Activated CD4-positive, CD25-positive, alpha-beta regulatory T cell (primary cell): ENCODE measurements at regions not wholly inside any gene's neighbourhood (a gene's known extent, or its start where the extent isn't known, plus 50 kb on each side); places are given as distances from the start of the nearest gene placed in this dataset.

Source experiments
- DNase-seq, 4 experiments: peaks; one replicate each; lab custom pipeline; 2025; lab: John Stamatoyannopoulos, UW

DNA sequence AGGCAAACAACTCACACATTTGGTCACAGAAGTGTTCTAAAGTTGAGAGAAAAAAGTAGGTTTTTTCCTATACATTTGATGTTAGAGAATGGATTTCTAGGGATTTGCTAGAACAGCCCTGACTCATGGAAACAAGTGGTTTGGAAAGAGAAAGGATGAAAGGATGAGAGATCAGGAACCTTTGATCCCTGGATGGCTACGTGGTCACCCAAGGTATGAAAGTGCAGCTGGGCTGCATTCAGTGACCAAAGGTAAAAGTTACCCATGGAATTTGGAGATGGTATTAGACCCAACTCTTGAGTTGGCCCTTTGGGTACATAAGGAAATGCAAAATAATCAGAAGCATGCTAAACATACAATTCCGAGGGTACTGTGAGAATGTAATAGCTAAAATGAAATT is 61.3 kb upstream of the SPIN1 start:
- DNase-seq = no peak

DNA sequence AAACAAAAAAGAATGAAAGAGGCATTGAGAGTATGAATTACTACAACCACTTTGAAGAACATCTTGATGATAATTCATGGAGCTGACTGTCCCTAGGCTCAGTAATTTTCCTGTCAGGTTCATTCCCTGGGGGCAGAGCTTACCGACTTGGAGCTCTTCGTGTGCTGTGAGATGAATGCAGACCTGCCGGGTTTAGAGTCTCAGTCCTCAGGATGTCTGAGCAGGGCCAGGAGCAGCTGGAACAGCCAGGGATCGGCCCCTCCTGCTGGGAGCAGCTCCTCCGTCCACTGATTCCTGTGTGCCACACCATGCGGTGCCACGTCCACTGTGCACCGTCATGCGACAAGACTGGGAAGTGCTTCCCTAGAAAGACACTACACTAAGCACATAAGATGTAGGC is 62.2 kb upstream of the SPIN1 start:
- no peak for DNase-seq

DNA sequence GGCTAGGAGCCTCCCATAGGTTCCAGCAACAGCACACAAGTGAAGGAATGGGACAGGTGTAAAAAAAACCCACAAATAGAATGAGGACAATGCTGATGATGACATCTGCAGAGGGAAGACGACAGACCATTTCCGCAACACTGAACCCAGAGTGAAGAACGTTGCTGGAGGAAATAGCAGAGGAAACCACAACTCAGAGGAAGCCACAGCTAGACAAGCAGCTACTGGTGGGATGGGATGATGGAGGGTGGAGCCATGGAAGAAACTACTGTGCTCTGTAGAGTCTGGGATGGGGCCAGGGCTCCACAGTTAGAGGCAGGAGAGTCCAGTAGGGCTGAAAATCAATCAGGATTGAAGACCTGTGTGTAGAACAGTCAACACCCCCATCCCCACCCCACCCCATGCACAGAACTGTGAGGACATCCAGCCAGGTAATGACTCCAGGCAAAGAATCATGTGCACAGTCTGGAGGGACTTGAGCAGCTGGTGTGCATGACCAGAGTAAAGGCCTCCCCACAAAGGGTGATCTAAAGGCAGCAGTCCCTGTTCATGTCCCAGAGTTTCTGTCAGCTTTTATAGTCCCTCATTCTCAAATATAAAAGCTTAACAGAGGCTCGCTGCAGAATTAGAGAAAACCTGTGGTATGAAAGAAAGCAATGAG is 65.2 kb upstream of the SPIN1 start:
- DNase-seq = peak in 1 of 4 experiments; percentile 9

DNA sequence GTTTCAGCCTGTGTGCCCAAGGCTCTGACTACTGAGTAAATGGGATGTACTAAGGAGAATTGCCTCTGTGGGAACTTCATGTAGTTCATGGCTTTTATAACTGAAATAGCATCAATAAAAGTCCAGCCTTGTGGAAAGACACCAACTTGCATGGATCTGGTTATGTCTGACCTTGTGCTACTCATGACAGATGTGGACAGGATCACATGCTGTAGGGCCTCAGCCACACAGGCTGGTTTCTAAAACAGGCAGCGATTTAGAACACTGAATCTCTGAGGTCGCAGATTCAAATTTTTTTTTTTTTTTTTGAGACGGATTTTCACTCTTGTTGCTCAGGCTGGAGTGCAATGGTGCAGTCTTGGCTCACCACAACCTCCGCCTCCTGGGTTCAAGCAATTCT is 66.5 kb upstream of the SPIN1 start:
- no peak for DNase-seq

DNA sequence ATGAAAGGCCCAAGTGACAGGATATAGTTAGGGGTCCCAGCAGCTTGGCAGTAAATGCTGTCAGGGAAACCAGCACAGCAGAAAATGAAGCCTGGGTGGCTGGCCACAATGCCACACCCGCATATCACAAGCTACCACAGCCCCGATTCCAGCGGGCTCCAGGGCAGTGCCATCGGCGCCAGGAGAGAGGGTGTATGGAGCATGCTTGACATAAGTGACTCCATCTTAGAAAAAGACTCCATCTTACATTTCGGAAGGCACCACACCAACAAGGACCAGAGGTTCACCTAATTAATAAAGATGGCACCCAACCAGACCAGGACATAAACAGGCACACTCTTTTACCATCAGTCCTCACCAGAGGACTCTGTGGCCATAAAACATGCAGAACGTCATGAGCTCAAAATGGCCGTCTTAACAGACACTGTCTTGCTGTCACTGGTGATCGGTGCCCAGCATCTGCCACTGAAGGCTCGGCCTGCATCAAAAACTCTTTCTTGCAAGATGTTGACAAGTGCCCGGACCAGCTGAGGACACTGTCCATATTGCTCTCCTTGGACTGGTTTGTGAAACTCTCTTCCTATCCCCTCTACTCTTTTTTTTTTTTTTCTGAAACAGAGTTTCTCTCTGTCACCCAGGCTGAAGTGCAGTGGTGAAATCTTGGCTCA is 67.4 kb upstream of the SPIN1 start:
- no peak for DNase-seq

DNA sequence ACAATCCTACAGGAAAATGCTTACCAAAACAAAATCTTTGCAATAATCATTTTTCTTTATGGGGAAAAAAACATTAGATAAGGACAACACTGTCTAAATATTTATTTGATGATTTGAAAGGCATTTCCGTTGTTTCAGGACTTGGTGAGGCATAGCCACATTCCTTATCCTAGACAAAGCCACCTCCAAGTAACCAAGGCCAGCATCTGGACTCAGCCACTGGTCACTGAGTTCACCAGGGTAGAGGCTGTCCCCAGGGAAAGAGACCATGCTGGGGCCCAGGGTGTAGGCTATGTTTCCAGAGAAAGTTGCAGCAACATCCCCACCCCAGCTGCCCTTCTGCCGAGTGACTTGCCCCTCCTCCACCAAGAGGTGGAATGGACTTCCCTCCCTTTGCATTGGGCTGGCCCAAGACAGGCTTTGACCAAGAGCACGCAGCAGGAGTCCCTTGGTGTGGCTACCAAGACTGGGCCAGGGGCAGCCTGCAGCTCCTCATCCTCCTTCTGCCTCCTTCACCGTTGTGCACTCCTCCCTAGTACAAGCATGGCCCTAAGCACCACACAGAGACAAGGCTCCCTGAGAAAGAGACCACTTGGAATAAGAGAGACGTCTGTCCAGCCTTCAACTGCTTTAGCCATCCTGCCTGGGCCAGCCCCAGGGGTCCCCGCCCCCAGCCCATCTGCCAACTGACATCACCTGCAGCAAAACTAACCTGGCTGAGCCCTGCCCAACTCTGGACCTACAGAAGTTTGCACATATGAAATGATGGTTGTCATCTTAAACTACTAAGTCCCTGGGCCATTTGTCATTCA is 68.1 kb upstream of the SPIN1 start:
- no peak for DNase-seq

DNA sequence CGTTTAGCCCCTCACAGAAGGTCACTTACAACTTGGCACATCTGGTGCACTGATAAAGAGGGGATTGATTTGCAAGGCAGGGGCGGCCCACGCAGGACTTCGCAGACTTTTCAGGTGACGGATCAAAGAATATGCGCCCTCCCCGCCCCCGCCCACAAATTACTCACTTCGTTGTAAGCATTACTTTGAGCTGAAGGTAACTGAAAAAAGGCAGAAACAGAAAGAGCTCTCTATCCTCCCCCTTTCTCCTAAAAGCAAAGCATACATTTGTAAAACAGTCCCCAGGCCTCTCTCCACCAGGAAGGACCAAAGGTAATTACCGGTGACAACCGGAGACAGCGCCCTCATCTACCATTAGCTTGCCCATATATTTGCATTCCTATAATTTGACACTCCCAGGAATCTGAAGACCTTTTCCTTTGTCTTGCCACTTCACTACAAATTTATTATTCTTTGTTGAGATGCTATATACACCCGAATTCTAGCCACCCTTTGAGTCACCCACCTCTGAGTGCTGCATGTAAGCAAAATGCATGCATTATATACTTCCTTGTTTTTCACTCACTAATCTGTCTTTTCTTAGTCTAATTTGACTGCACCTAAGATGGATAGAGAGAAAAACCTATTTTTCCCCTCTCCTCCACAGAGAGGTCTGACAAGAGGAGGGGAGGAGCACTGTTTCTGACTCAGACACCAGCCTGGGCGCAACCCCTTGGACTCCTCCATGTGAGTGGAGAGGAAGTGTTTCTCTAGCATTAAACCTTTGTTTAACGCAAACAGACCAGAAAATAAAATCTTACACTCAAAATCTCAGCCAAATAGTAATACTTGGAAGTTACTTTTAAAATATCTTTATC is 74.7 kb upstream of the SPIN1 start:
- DNase-seq = peak in 2 of 4 experiments; percentile 13 to 36

DNA sequence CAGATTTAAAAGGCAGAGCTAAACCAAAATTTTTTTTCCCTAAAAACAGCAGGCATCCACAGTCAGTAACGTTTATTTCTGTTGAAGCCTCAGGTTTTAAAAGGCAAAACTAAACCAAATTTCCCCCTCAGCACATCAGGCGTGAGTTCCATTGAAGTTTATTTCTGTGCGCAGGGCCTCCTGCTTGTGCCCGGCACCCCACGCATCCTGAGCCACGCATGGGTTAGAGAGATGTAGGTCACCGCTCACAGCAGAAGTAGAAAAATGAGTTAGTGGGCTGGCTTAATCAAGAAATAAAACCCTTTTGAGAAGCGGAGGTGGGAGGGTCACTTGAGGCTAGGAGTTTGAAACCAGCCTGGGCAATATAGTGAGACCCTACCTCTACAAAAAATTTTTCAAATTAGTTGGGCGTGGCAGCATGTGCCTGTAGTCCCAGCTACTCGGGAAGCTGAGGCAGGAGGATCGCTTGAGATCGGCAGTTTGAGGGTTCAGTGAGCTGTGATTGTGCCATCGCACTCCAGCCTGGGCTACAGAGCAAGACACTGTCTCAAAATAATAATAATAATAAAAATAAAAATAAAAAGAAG is 75.6 kb upstream of the SPIN1 start:
- DNase-seq = no peak

DNA sequence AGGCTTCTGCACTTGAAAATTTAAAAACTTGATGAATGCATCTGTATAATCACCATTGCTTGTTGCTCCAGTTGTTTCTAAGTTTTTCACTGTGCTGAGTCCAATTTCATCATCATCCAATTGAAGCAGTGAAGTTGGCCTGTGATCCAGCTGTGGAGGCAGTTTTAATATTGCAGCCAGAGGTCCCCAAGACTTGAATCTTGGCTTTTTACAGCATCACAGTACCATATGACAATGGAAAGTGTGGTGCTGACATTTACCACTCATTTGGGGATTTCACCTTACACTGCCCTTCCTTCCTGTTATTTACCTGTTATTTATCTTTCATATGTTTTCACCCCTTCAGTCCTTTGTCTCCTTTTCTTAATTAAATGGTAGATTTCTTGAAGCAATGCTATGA is 76.2 kb upstream of the SPIN1 start:
- DNase-seq = no peak

DNA sequence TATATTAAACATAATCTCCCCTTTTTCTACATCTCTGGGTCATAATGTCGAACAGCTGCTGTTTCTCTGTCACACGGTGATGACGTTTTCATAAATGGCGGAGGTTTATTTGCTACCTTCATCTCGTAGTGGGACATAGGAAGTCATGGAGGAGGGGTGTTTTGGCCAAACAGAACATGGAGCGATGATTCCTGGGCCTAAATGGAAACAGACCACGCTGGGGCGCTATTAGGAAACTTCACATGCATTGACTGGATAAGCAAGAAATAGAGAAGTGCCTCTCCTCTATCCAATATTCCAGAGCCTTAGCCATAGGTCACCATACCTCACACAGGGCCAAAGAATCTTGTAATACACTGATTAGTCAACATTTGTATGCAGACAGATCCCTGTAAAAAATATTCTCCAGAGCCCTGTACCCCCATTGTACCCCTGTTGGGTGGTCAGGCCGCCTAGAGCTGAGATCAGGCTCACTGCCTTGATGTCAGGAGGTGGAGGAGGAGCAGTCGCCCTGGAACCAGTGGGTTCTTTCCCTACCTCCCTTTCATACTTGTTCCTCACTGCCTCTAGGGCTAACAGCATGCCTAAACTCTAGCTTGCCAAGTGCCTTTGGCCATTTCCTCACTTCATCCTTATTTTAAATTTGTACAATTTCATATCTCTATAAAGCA is 77.8 kb upstream of the SPIN1 start:
- no peak for DNase-seq

DNA sequence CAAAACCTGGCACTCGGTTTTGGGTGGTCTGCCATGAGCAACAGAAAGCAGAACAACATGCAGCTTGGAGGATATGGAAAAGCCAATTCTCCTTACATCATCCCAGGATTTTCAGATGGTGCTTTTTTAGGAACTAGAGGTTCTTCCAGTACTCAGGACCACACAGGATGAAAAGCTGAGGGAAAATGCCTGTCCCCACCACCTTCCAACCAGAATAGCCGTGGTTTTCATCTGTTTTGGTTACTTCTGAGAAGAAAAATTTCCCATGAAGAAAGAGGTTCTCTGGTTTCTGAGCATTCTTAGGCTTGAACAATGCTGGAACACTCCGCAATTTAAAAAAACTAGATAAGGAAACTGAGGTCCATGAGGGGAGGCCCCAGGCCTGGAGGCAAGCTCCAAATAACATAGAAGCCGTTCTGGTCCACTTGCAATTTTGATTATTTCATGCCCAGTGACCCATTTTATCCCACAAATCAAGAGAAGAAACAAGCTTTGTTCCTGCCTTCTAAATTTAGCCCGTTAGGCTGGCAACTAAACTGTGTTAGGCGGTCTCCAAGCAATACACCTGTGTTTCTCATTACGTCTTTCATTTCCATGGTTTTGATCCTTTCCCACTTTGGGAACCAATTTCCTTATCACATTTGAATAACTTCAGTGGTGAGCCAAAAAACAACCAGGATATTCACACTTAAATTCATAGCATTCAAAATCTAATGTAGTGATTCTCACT is 79.2 kb upstream of the SPIN1 start:
- DNase-seq = no peak

DNA sequence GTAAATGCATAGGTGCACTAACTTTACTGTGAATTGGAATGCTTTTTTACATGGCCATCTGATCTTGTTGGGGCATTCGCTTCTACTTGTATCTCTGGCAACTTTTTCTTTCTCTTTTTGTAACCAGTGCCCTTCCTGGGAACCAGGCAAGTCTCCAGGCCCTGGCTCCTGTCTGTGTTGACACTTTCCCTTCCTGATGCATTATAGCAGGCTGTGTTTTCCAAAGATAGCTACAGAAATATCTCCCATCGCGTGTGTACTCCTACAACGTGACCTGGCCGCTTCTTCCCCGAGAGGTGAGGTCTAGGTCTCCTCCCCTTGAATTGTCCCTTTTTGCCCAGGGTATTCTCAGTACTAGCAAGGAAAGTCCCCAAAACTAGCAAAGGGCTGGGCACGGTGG is 81.1 kb upstream of the SPIN1 start:
- DNase-seq = no peak

DNA sequence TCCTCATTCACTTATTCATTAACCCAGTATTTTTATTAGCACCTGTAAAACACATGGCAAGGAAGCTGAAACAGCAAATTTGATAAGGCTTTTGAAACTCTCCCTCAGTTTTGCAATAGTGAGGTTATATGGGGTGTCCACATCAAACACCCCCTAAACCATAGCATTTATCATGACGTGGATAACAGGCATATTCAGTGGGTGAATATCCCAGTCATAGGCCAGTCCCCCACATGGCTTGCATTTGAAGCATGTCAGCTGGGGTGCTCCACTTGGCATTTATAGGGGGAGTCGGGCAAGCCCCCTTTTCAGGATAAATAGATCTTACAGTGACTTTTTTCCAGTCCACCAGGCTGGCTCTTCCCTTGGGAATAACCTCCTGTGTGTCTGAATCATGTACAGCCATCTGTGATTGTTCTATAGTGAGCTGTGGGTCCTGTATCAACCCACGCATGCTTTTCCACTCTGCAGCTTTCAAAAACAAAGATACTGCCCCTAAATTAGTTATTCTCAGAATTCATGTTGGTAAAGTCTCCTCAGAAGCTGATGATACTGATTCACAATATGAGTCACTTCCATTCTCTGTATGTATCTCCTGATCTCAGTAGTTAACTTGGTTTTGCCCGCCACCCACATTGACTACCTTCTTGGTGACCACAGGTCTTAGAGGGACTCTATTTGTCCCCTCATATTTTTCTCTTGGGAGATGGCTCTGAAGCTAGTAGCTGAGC is 84.4 kb upstream of the SPIN1 start:
- peak in 1 of 4 experiments; percentile 25 for DNase-seq

DNA sequence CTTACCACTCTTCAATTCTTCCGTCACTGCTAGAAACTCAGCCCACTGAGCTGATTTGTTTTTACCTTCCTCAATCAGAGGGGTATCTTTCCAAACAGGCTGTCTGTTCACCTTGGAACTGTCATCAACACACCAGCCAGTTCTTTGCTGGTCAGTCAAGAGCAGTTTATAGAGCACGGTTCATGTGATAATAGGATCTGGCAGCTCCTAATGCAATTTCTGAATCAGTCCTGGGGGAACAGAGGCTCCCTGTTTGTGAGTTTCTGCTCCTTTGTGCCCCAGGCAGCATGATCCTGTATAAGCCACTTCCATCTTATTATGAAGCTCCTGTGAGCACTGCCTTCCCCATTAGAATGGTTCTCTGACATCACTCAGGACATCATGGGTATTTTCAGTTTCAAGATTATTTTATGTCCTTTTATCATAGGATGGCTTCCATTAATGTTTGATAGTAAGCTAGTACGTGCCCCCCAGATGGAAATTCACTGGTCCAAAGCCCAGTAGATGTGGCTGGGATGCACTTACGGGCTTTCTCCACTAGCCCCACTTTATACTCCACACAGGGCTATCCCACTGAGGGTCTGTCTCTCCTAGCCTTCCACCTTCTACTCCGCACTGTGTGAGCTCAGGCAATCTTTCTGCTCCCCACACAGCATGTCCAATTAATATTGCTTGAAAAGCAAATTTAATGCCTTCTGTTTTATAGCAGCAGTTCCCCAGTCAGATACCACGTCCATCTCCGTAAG is 85.5 kb upstream of the SPIN1 start:
- DNase-seq = no peak

DNA sequence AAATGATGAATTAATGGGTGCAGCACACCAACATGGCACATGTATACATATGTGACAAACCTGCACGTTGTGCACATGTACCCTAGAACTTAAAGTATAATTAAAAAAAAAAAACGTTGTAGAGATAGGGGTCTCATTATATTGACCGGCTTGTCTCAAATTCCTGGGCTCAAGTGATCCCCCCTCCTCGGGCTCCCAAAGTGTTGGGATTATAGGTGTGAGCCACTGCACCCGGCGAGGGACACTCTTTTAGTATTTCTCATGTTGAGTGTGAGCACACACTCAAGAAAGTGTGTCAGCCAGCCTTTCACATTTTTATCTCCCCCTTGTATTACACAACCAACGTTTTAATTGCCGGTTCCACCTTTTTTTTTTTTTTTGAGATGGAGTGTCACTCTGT is 87.7 kb upstream of the SPIN1 start:
- no peak for DNase-seq

DNA sequence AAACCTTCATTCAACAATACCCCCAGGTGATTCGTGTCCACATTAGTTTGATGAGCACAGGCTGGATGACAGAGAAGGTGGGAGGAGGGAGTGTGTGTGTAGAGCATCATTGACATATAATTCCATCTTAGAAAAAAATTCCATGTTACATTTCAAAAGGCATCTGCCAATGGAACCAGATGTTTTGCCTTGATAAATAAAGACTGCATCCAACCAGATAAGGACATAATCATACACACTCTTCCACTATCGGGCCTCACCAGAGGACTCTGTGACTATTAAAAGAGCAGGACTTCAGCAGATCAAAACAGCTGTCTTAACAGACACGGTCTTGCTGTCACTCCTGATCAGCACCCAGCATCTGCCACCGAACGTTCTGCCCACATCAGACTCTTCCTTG is 96.4 kb upstream of the SPIN1 start:
- DNase-seq = no peak

DNA sequence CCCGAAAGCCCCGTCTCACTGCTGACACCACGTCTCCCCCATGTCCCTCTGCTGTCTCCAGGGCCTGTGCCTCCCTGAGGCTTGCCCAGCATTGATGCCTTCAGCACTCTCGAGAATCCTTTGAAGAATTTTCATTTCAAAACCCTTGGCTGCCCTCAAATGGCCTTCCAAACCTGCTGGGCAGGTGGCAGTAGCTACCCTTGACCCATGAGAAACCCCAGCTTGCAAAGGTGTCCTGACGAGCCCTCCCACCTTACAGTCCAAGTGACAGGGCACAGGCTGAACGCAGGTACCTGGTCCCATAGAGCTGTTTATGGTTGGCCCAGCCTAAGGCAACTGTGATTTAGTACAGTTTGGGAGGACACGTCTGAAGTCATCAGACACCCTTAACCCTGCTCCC is 97.2 kb upstream of the SPIN1 start:
- no peak for DNase-seq

DNA sequence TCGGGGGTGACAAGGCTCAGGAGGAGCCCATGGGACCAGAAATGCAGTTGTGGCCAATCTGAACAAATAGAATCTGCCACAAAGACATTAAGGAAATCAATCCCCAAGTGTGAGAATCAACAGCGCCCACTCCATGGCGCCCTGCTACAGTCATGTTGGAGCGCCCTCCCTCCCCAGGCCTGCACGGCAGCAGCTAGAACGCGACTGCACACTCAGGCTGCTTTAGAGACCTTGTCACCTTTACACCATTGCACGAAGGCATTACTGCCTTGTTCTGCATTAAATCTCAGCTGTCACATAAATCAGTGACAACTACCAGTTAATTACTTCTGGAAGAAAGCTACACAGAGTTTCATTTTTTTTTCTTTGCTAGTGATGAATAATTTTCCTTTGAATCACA is 98.7 kb upstream of the SPIN1 start:
- no peak for DNase-seq

DNA sequence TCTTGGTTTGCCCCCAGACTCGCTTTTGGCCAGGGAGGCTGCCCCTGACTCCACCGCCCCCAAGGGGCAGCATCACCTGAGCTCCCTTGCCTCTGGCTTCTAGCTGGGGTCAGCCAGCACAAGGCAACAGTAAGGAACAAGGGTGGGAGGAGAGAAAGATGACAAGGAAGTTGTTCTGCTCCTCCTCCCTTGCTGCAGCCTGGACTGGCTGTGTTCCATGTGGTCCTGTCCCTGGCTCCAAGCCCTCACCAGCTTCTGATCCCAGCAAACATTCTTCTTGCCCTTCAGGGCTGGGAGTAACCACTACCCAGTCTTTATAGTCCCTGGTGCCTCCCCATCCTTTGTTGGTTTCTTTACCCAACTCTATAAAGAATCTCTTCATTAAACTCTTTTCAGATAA is 100.3 kb upstream of the SPIN1 start:
- no peak for DNase-seq
